ENCODE measurements at regions not wholly inside any gene's neighbourhood (a gene's known extent, or its start where the extent isn't known, plus 50 kb on each side); places are given as distances from the start of the nearest gene placed in this dataset.

DNA sequence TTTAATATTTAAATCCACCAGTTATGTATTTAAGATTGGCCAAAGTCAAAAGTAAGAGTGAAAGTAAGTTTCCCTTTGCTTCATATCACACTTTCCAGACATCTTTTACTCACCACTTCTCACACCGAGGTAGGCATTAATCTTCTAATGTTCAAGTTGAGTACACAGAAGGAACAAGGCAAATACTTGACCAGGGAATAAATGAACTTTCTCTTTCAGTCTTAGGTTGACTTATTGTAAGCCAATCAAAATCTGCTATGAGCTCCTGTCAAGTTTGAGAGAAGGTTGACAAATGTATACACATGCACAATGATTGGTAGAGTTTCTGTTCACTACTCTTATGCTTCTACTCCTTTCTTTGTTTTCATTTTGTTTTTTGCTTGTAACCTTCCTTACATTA lies 842.5 kb downstream of the REEP3 start:
- TF ChIP-seq, protein P1, sequence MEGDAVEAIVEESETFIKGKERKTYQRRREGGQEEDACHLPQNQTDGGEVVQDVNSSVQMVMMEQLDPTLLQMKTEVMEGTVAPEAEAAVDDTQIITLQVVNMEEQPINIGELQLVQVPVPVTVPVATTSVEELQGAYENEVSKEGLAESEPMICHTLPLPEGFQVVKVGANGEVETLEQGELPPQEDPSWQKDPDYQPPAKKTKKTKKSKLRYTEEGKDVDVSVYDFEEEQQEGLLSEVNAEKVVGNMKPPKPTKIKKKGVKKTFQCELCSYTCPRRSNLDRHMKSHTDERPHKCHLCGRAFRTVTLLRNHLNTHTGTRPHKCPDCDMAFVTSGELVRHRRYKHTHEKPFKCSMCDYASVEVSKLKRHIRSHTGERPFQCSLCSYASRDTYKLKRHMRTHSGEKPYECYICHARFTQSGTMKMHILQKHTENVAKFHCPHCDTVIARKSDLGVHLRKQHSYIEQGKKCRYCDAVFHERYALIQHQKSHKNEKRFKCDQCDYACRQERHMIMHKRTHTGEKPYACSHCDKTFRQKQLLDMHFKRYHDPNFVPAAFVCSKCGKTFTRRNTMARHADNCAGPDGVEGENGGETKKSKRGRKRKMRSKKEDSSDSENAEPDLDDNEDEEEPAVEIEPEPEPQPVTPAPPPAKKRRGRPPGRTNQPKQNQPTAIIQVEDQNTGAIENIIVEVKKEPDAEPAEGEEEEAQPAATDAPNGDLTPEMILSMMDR (conservative IDR thresholded peaks at IDR 0.05; ENCODE audit: low read depth, low read length): no peak
- TF ChIP-seq EZH2 (IDR thresholded peaks at IDR 0.05; ENCODE audit: borderline replicate concordance, low read depth, low read length, poor library complexity, severe bottlenecking): no peak

All from A673 (cell line).